Activated naive CD8-positive, alpha-beta T cell treated with anti-CD3 and anti-CD28 coated beads, Interleukin-2, amount 10 ng/mL, durations not matched to agents 7 days and 5 days (primary cell): ENCODE measurements at regions not wholly inside any gene's neighbourhood (a gene's known extent, or its start where the extent isn't known, plus 50 kb on each side); places are given as distances from the start of the nearest gene placed in this dataset.

ENCODE experiments used
- ATAC-seq: fragments of 150-1000 bp; cut with Tn5 transposase; one replicate; pipeline ENCODE4 v1.10.0; 2021; ENCODE audit warnings: low read depth, moderate library complexity
- POLR2A ChIA-PET: fragments of 350-600 bp; sonication (Branson Sonifier 250); formaldehyde crosslinking; loops from one replicate; lab custom pipeline; 2021; ENCODE audit warnings: antibody characterized with exemption; lab: Charles Lee
- DNase-seq: peaks from one replicate; pipeline ENCODE4 v3.0.0; 2021
- H3K27ac Mint-ChIP-seq: one replicate; pipeline ENCODE4 v1.8.0; 2022; ENCODE audit warnings: mild to moderate bottlenecking, mixed read lengths
- H3K27me3 Mint-ChIP-seq: one replicate; pipeline ENCODE4 v1.8.0; 2022; ENCODE audit warnings: mild to moderate bottlenecking, moderate library complexity, mixed read lengths
- H3K36me3 Mint-ChIP-seq: one replicate; pipeline ENCODE4 v1.8.0; 2021; ENCODE audit warnings: mild to moderate bottlenecking, mixed read lengths
- H3K4me1 Mint-ChIP-seq: one replicate; pipeline ENCODE4 v1.8.0; 2021; ENCODE audit warnings: mixed read lengths
- H3K4me3 Mint-ChIP-seq: one replicate; pipeline ENCODE4 v1.8.0; 2022; ENCODE audit warnings: mild to moderate bottlenecking, moderate library complexity, mixed read lengths
- H3K9me3 Mint-ChIP-seq: one replicate; pipeline ENCODE4 v1.8.0; 2021; ENCODE audit warnings: mixed read lengths

DNA sequence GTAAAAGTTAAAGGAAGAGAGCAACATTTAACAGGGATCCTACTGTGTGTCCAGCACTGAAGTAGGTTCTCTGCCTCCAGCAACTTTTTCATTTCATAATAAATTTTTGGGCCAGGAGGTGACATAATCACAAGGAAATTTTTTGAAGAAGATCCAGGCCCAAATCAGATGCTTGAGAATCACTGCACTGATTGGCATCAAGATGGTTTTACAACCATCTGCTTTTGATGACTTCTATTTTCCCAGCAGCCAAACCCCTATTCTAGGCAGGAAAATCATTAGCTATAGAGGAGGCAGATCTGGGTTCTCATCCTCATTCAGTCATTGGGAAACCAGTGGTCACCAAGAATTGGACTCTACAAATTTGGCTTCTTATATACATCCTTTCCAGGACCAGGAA is 79.0 kb downstream of the ARL4A start:
- no peak overlapping the region for H3K4me3 Mint-ChIP-seq
- H3K4me1 Mint-ChIP-seq = no peaks in the 10 kb centered on the region
- H3K36me3 Mint-ChIP-seq = no peaks in the 10 kb centered on the region
- no peaks in the 10 kb centered on the region for H3K9me3 Mint-ChIP-seq
- peaks cover 9% of the 10 kb centered on the region for H3K27me3 Mint-ChIP-seq
- H3K27ac Mint-ChIP-seq = no peak overlapping the region
- no peak for DNase-seq
- POLR2A ChIA-PET = no interaction called here
- no peak for ATAC-seq

DNA sequence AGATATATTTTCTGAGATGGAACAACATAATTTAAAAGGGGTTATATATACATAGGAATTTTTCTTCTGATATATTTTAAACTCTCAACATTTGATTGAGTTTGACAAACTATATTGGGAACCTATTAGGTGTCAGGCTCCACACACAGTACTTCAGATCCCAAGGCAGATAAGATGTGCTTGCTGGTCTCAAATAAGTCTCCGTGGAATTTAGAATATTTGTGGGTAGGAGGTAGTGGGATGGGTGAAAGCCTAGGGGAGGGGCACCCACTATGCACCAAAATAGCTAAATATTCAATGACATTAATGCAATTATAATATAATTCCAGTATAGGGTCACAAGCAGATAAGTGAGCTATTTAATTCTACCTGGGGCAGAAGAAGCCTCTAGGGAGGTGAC is 81.5 kb downstream of the ARL4A start:
- Mint-ChIP-seq H3K27ac (no peak overlapping the region), H3K9me3 (no peaks in the 10 kb centered on the region), H3K36me3 (no peaks in the 10 kb centered on the region), H3K4me1 (no peaks in the 10 kb centered on the region), H3K4me3 (no peak overlapping the region), H3K27me3 (peaks cover 9% of the 10 kb centered on the region)
- POLR2A ChIA-PET = no interaction called here
- ATAC-seq (no peak), DNase-seq (no peak)

- ATAC-seq = no peak
- no peak for DNase-seq
- H3K36me3 Mint-ChIP-seq = no peaks in the 10 kb centered on the region
- no peaks in the 10 kb centered on the region for H3K9me3 Mint-ChIP-seq
- peaks cover 9% of the 10 kb centered on the region for H3K27me3 Mint-ChIP-seq
- POLR2A ChIA-PET = no interaction called here
- no peak overlapping the region for H3K4me3 Mint-ChIP-seq
- no peaks in the 10 kb centered on the region for H3K4me1 Mint-ChIP-seq
- H3K27ac Mint-ChIP-seq = no peak overlapping the region
These were observed 82.0 kb downstream of the ARL4A start for GRCh38 chr7:12769444-12769843.

DNA sequence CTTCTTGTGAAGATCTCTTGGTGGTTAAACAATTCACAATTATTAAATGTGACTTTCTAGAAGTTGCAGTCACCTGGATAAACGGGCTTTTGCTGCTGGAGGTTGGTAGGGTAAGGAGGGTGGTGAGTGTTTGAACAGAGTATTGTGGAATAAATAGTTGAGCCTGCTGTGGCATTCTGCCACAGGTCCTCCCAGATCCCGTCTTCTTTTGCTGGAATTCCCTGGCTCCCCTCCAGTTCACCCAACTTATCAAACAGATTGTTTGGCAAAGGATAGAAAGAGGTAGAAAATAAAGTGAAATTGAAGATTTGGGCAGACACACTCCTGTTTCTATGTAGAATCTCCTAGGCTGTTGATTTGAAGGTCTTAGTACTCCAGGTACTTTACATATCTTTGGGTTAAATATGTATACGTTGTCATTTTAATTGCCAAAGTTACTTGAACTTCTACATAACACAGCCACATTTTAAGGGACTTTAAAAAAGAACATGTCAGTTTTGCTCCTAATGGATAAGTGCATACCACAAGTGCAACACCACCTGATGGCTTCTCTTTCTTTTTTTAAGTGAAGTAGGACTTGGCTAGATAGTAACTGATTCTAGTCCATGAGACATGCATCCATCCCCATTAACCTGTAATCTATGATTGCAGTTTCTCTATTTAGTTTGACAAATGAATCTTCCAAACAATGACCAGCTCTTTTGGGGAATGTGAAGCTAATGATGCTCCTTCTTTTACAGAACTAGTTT is 83.0 kb downstream of the ARL4A start:
- POLR2A ChIA-PET = no interaction called here
- H3K36me3 Mint-ChIP-seq = no peaks in the 10 kb centered on the region
- DNase-seq = no peak
- ATAC-seq = no peak
- H3K9me3 Mint-ChIP-seq = no peaks in the 10 kb centered on the region
- no peaks in the 10 kb centered on the region for H3K4me1 Mint-ChIP-seq
- no peak overlapping the region for H3K27ac Mint-ChIP-seq
- no peak overlapping the region for H3K4me3 Mint-ChIP-seq
- H3K27me3 Mint-ChIP-seq = peaks cover 9% of the 10 kb centered on the region

DNA sequence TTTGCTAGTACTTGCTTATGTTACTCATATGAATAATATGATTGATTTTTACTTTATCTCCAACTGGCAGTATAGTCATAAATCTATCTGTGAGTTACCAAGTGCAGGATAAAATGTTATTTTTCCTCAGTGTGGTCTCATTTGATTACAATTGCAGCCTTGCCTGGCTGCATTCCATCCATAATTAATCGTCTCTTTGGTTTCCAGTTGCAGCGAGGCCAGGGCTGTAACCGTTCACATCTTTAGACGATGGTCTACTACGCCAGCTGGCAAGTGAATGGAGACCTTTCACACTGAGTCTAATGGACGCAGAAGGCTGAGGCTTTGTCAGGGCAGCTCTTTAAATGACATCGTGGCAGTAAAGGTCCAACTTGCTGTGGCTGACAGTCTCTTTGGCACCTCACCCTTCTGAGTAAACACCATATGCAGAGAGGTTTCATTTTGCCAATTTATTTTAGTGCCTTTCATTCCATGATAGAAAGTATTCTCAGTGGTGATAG is 84.0 kb downstream of the ARL4A start:
- POLR2A ChIA-PET = no interaction called here
- DNase-seq = no peak
- H3K27me3 Mint-ChIP-seq = peaks cover 9% of the 10 kb centered on the region

GRCh38 chr7:12772768-12773167 is 85.3 kb downstream of the ARL4A start:
- Mint-ChIP-seq H3K27ac (no peak overlapping the region), H3K4me3 (no peak overlapping the region), H3K9me3 (no peaks in the 10 kb centered on the region), H3K4me1 (no peaks in the 10 kb centered on the region), H3K27me3 (peaks cover 9% of the 10 kb centered on the region), H3K36me3 (no peaks in the 10 kb centered on the region)
- POLR2A ChIA-PET = no interaction called here
- DNase-seq (no peak), ATAC-seq (no peak)

More for the DNA sequence above, 84.0 kb downstream of the ARL4A start:
- Mint-ChIP-seq H3K36me3 (no peaks in the 10 kb centered on the region), H3K4me3 (no peak overlapping the region), H3K9me3 (no peaks in the 10 kb centered on the region), H3K4me1 (no peaks in the 10 kb centered on the region), H3K27ac (no peak overlapping the region)
- no peak for ATAC-seq

GRCh38 chr7:12777257-12777656 is 89.8 kb downstream of the ARL4A start:
- Mint-ChIP-seq H3K27ac (no peak overlapping the region), H3K4me1 (no peaks in the 10 kb centered on the region)
- POLR2A ChIA-PET = no interaction called here

GRCh38 chr7:12779947-12780346 is 92.5 kb downstream of the ARL4A start:
- DNase-seq (no peak), ATAC-seq (no peak)
- Mint-ChIP-seq H3K27me3 (peaks cover 14% of the 10 kb centered on the region), H3K36me3 (no peaks in the 10 kb centered on the region), H3K4me3 (no peak overlapping the region), H3K9me3 (no peaks in the 10 kb centered on the region), H3K4me1 (no peaks in the 10 kb centered on the region), H3K27ac (no peak overlapping the region)
- POLR2A ChIA-PET = no interaction called here

More at GRCh38 chr7:12777257-12777656, 89.8 kb downstream of the ARL4A start:
- no peak overlapping the region for H3K4me3 Mint-ChIP-seq
- ATAC-seq (no peak), DNase-seq (no peak)
- H3K36me3 Mint-ChIP-seq = no peaks in the 10 kb centered on the region
- H3K9me3 Mint-ChIP-seq = no peaks in the 10 kb centered on the region
- peaks cover 10% of the 10 kb centered on the region for H3K27me3 Mint-ChIP-seq

- H3K9me3 Mint-ChIP-seq = no peaks in the 10 kb centered on the region
- no peaks in the 10 kb centered on the region for H3K4me1 Mint-ChIP-seq
- POLR2A ChIA-PET = no interaction called here
- DNase-seq (no peak), ATAC-seq (no peak)
- peaks cover 10% of the 10 kb centered on the region for H3K27me3 Mint-ChIP-seq
- no peaks in the 10 kb centered on the region for H3K36me3 Mint-ChIP-seq
- H3K4me3 Mint-ChIP-seq = no peak overlapping the region
- no peak overlapping the region for H3K27ac Mint-ChIP-seq
These were observed 96.1 kb downstream of the ARL4A start for GRCh38 chr7:12783421-12784095.

- Mint-ChIP-seq H3K4me3 (no peak overlapping the region), H3K36me3 (no peaks in the 10 kb centered on the region), H3K9me3 (no peaks in the 10 kb centered on the region), H3K27me3 (peaks cover 6% of the 10 kb centered on the region), H3K4me1 (no peaks in the 10 kb centered on the region), H3K27ac (no peak overlapping the region)
- ATAC-seq (no peak), DNase-seq (no peak)
- POLR2A ChIA-PET = no interaction called here
These were observed 98.0 kb downstream of the ARL4A start for GRCh38 chr7:12785473-12785872.

- no peak for DNase-seq
- POLR2A ChIA-PET = no interaction called here
- H3K9me3 Mint-ChIP-seq = no peaks in the 10 kb centered on the region
- H3K36me3 Mint-ChIP-seq = no peaks in the 10 kb centered on the region
- no peak for ATAC-seq
- peaks cover 5% of the 10 kb centered on the region for H3K27me3 Mint-ChIP-seq
- no peak overlapping the region for H3K4me3 Mint-ChIP-seq
- no peaks in the 10 kb centered on the region for H3K4me1 Mint-ChIP-seq
- no peak overlapping the region for H3K27ac Mint-ChIP-seq
These were observed 99.1 kb downstream of the ARL4A start for GRCh38 chr7:12786494-12786893.

- H3K9me3 Mint-ChIP-seq = no peaks in the 10 kb centered on the region
- no peaks in the 10 kb centered on the region for H3K36me3 Mint-ChIP-seq
- no peak overlapping the region for H3K4me3 Mint-ChIP-seq
- no peak overlapping the region for H3K27ac Mint-ChIP-seq
- no peak for ATAC-seq
- POLR2A ChIA-PET = no interaction called here
- no peaks in the 10 kb centered on the region for H3K4me1 Mint-ChIP-seq
- DNase-seq = no peak
- H3K27me3 Mint-ChIP-seq = peaks cover 4% of the 10 kb centered on the region
These were observed 100.7 kb downstream of the ARL4A start for GRCh38 chr7:12788171-12788570.

GRCh38 chr7:12788591-12788990 is 101.2 kb downstream of the ARL4A start:
- Mint-ChIP-seq H3K4me1 (no peaks in the 10 kb centered on the region), H3K4me3 (no peak overlapping the region), H3K27ac (no peak overlapping the region), H3K9me3 (no peaks in the 10 kb centered on the region), H3K27me3 (peaks cover 4% of the 10 kb centered on the region), H3K36me3 (no peaks in the 10 kb centered on the region)
- DNase-seq = no peak
- POLR2A ChIA-PET = no interaction called here
- no peak for ATAC-seq

DNA sequence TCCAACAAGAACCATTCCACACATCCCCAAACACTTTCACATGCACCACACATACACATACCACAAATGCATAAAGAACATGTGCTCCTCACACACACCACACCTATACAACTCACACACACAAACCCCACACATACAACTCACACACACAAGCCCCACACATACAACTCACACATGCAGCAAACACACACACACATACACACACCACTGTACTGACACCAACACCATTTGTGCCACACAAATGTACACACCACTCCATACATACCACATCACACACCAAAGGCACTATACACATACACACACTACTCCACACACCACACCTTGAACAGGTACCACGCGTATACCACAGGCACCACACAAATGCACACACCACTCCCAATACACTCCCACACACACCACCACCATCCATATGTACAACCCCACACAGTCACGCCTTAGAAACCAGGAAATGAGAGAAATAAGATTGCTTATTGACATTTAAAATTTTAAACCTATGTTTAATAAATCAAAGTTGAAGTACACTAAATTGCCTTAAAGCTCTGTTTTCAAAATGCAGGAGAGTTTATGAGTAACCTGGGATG is 107.4 kb downstream of the ARL4A start:
- H3K4me3 Mint-ChIP-seq = no peak overlapping the region
- peaks cover 4% of the 10 kb centered on the region for H3K4me1 Mint-ChIP-seq
- H3K9me3 Mint-ChIP-seq = no peaks in the 10 kb centered on the region
- DNase-seq (no peak), ATAC-seq (no peak)
- no peaks in the 10 kb centered on the region for H3K27me3 Mint-ChIP-seq
- H3K36me3 Mint-ChIP-seq = no peaks in the 10 kb centered on the region
- POLR2A ChIA-PET = no interaction called here
- H3K27ac Mint-ChIP-seq = no peak overlapping the region
